IMR-90 (cell line): ENCODE measurements at regions not wholly inside any gene's neighbourhood (a gene's known extent, or its start where the extent isn't known, plus 50 kb on each side); places are given as distances from the start of the nearest gene placed in this dataset.

ENCODE experiments used
- ATAC-seq: fragments of 200-7000 bp; cut with Tn5 transposase; 2 replicates; pipeline ENCODE4 v1.9.1; 2020; ENCODE audit warnings: low read depth, mild to moderate bottlenecking, moderate library complexity
- BruUV-seq: library from RNA; stranded (reverse); fragments of 400-500 nt; replicated peaks from 2 replicates; lab custom pipeline; 2021; lab: Mats Ljungman, UMichigan
- CTCF ChIA-PET: fragments of 300-600 bp; formaldehyde crosslinking; extraction: SDS; loops from one replicate; lab custom pipeline; 2021; ENCODE audit warnings: antibody characterized with exemption; lab: Yijun Ruan, JAX
- POLR2A ChIA-PET: fragments of 300-600 bp; sonication (Branson Sonifier 250); formaldehyde crosslinking; loops from one replicate; lab custom pipeline; 2022; ENCODE audit warnings: antibody characterized with exemption; ENCODE audit not compliant: unreplicated experiment; lab: Charles Lee
- DNase-seq: peaks from one replicate; pipeline ENCODE4 v3.0.0; 2013
- H2AFZ ChIP-seq: replicated peaks from 2 replicates; pipeline ENCODE3; 2013; ENCODE audit warnings: low read length, mild to moderate bottlenecking; ENCODE audit not compliant: poor library complexity
- H2AK5ac ChIP-seq: 2 replicates; pipeline ENCODE4 v1.6.1; 2013; ENCODE audit warnings: low read depth, low read length, inconsistent platforms
- H2AK9ac ChIP-seq: replicated peaks from 2 replicates; pipeline ENCODE3; 2013; ENCODE audit warnings: mild to moderate bottlenecking, low read depth, low read length, moderate library complexity; ENCODE audit not compliant: poor library complexity
- H2BK120ac ChIP-seq: 2 replicates; pipeline ENCODE4 v1.6.1; 2013; ENCODE audit warnings: low read depth, low read length, inconsistent platforms
- H2BK15ac ChIP-seq: 3 replicates; pipeline ENCODE4 v1.6.1; 2013; ENCODE audit warnings: low read depth, low read length, inconsistent platforms
- H2BK20ac ChIP-seq: 2 replicates; pipeline ENCODE4 v1.6.1; 2013; ENCODE audit warnings: low read depth, mild to moderate bottlenecking, inconsistent platforms, low read length, moderate library complexity
- H2BK5ac ChIP-seq: 2 replicates; pipeline ENCODE4 v1.6.1; 2013; ENCODE audit warnings: mild to moderate bottlenecking, low read depth, low read length, inconsistent platforms; ENCODE audit not compliant: poor library complexity, severe bottlenecking
- H3K14ac ChIP-seq: replicated peaks from 2 replicates; pipeline ENCODE4 v1.6.1; 2013; ENCODE audit warnings: low read depth, low read length, inconsistent platforms
- H3K18ac ChIP-seq: 2 replicates; pipeline ENCODE4 v1.6.1; 2013; ENCODE audit warnings: low read depth, low read length, control low read depth
- H3K23ac ChIP-seq: 2 replicates; pipeline ENCODE4 v1.6.1; 2013; ENCODE audit warnings: low read depth, low read length, inconsistent platforms
- H3K27ac ChIP-seq: 2 replicates; pipeline ENCODE4 v1.5.1; 2013; ENCODE audit warnings: mild to moderate bottlenecking, control low read depth, low read length; ENCODE audit not compliant: insufficient read depth
- H3K27me3 ChIP-seq: 2 replicates; pipeline ENCODE4 v1.6.1; 2013; ENCODE audit warnings: low read length; ENCODE audit not compliant: control insufficient read depth, insufficient read depth
- H3K36me3 ChIP-seq: 2 replicates; pipeline ENCODE4 v1.6.1; 2013; ENCODE audit warnings: low read length, mixed read lengths; ENCODE audit not compliant: control insufficient read depth, insufficient read depth
- H3K4ac ChIP-seq: 2 replicates; pipeline ENCODE4 v1.6.1; 2013; ENCODE audit warnings: low read depth, low read length, inconsistent platforms
- H3K4me1 ChIP-seq: 2 replicates; pipeline ENCODE4 v1.6.1; 2013; ENCODE audit warnings: low read length, mixed read lengths; ENCODE audit not compliant: control insufficient read depth, insufficient read depth
- H3K4me2 ChIP-seq: 2 replicates; pipeline ENCODE4 v1.6.1; 2013; ENCODE audit warnings: low read depth, mild to moderate bottlenecking, control low read depth, low read length, moderate library complexity
- H3K4me3 ChIP-seq: 2 replicates; pipeline ENCODE4 v1.5.1; 2013; ENCODE audit warnings: low read depth, mild to moderate bottlenecking, control low read depth, low read length, moderate library complexity; ENCODE audit not compliant: insufficient read depth
- H3K56ac ChIP-seq: 2 replicates; pipeline ENCODE4 v1.6.1; 2013; ENCODE audit warnings: low read length, inconsistent platforms; ENCODE audit not compliant: insufficient read depth; ENCODE audit errors: extremely low read depth
- H3K79me1 ChIP-seq, 2 experiments: 2 replicates each; pipeline ENCODE4 v1.6.1; 2013; ENCODE audit warnings: low read length in 2 of 2, inconsistent platforms in 1 of 2, low read depth in 1 of 2
- H3K9ac ChIP-seq: 2 replicates; pipeline ENCODE4 v1.6.1; 2013; ENCODE audit warnings: low read depth, low read length, control low read depth
- H3K9me1 ChIP-seq: 2 replicates; pipeline ENCODE4 v1.6.1; 2013; ENCODE audit warnings: low read length, inconsistent platforms; ENCODE audit not compliant: insufficient read depth
- H3K9me3 ChIP-seq: 2 replicates; pipeline ENCODE4 v1.6.1; 2013; ENCODE audit warnings: low read length; ENCODE audit not compliant: control insufficient read depth, insufficient read depth
- H4K20me1 ChIP-seq: 2 replicates; pipeline ENCODE4 v1.6.1; 2013; ENCODE audit warnings: low read length, inconsistent platforms; ENCODE audit not compliant: insufficient read depth
- H4K5ac ChIP-seq: 2 replicates; pipeline ENCODE4 v1.6.1; 2013; ENCODE audit warnings: mild to moderate bottlenecking, low read depth, low read length, control low read depth
- H4K8ac ChIP-seq, 2 experiments: 2 replicates each; pipeline ENCODE4 v1.6.1; 2013; ENCODE audit warnings: low read depth in 2 of 2, low read length in 2 of 2, control low read depth in 1 of 2, inconsistent platforms in 1 of 2
- H4K91ac ChIP-seq: 2 replicates; pipeline ENCODE4 v1.6.1; 2013; ENCODE audit warnings: low read depth, low read length, inconsistent platforms; ENCODE audit not compliant: insufficient read depth
- MAFK ChIP-seq: IDR thresholded peaks from 2 replicates; pipeline ENCODE4 v1.6.1; 2012; ENCODE audit warnings: low read depth, low read length, improper control_type of control experiment
- RAD21 ChIP-seq: IDR thresholded peaks from 2 replicates; pipeline ENCODE4 v1.6.1; 2012; ENCODE audit warnings: low read length, improper control_type of control experiment
- RFX5 ChIP-seq: IDR thresholded peaks from 2 replicates; pipeline ENCODE4 v1.8.0; 2012; ENCODE audit warnings: low read depth, mild to moderate bottlenecking, low read length, moderate library complexity
- SMC3 ChIP-seq: fragments of 150-350 bp; IDR thresholded peaks from 2 replicates; pipeline ENCODE4 v1.6.1; 2016; ENCODE audit warnings: low read depth, mild to moderate bottlenecking, antibody characterized with exemption, low read length, moderate library complexity
- WGBS, 2 experiments: methylation state at CpG; one replicate each; pipeline versions ENCODE4 v1.1.5 to v1.1.7; 2013; ENCODE audit warnings: missing lambda C conversion rate in 2 of 2; ENCODE audit not compliant: insufficient read length in 1 of 2; ENCODE audit errors: extremely low coverage in 2 of 2; 5-methylcytosine and 5-hydroxymethylcytosine counted together
- dilution Hi-C: fragments of 300-500 bp; cut with HindIII; formaldehyde crosslinking; loops from one replicate; pipeline ENCODE4 v1.14.3; 2018; ENCODE audit warnings: low sequenced_read_pairs; ENCODE audit not compliant: unreplicated experiment
- in situ Hi-C: fragments of 300-500 bp; cut with MboI; formaldehyde crosslinking; loops from 3 replicates; pipeline ENCODE4 v1.14.3; 2019; ENCODE audit warnings: low sequenced_read_pairs, inconsistent platforms, mixed read lengths
- intact Hi-C: fragments of 100-400 bp; cut with micrococcal nuclease; formaldehyde crosslinking; loops from 2 replicates; pipeline ENCODE4 v1.10.0; 2022

DNA sequence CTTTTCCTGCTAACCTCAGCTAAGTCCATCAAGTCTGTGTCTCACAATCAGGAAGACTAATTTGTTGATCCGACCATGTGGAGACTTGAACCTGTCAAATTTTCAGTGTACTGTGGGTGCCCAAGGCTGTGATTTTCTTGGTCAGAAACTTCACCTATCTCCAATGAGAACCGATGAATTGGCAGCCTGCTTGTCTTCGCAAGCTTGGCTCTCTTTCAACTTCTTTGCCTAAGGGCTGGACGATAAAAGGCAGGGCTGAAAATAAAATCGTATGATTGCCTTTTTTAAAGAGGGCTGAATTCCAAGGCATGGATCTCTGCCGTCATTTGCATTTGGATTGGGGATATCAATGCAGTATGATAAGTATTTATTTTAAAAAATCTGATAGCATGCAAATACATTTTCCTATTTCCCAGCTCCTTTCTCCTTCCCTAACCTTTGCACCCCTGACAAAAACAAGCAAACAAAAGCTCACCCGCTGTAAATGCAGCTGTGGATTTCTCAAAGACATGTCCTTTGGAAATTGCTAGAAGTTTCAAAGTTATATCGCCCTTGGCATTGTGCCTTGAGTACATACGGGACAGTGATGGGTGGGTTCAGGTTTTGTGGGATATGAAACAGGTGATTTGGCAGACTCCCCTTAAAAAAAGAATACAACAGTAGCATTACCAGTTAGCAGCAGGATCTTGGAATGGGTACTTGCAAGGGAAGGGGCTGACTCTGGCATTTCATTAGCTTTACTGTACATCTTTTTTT is 80.6 kb downstream of the NPTX2 start:
- no peaks in the 10 kb centered on the region for H3K36me3 ChIP-seq
- H2BK20ac ChIP-seq: no peak overlapping the region
- BruUV-seq: no TSS peak
- ATAC-seq (no peak), DNase-seq (no peak)
- H3K9me3 ChIP-seq: peaks cover 16% of the 10 kb centered on the region; the same call in 1 of the 2 replicates
- no peak overlapping the region for H3K18ac ChIP-seq
- no peak overlapping the region for H2BK120ac ChIP-seq
- no peak overlapping the region for H2AK9ac ChIP-seq
- H3K56ac ChIP-seq: no peak overlapping the region
- H3K4ac ChIP-seq: no peak overlapping the region
- no peaks in the 10 kb centered on the region for H3K9me1 ChIP-seq
- H3K27ac ChIP-seq: no peak overlapping the region
- no peak overlapping the region for H3K4me2 ChIP-seq
- no peak overlapping the region for H2BK5ac ChIP-seq
- H2BK15ac ChIP-seq: no peak overlapping the region
- no peak overlapping the region for H2AK5ac ChIP-seq
- intact Hi-C loops: no loop called here
- H4K91ac ChIP-seq: no peak overlapping the region
- no peak overlapping the region for H3K9ac ChIP-seq
- TF ChIP-seq RAD21: no peak
- no peak for TF ChIP-seq SMC3
- TF ChIP-seq RFX5: no peak
- no peak for TF ChIP-seq MAFK
- dilution Hi-C loops: no loop called here
- no peak overlapping the region for H2AFZ ChIP-seq
- H3K79me1 ChIP-seq: no peaks in the 10 kb centered on the region
- ChIA-PET POLR2A (no interaction called here), CTCF (no interaction called here)
- no peaks in the 10 kb centered on the region for H3K4me1 ChIP-seq
- H4K20me1 ChIP-seq: no peaks in the 10 kb centered on the region
- H3K23ac ChIP-seq: no peak overlapping the region
- no peak overlapping the region for H4K5ac ChIP-seq
- H3K27me3 ChIP-seq: no peaks in the 10 kb centered on the region
- in situ Hi-C loops: no loop called here
- WGBS, 2 experiments: no CpG with 5 or more reads among the region's 9 CpGs
- no peak overlapping the region for H3K4me3 ChIP-seq
- H3K14ac ChIP-seq: no peak overlapping the region
- no peak overlapping the region for H4K8ac ChIP-seq
